GM12878 (cell line): ENCODE measurements at regions not wholly inside any gene's neighbourhood (a gene's known extent, or its start where the extent isn't known, plus 50 kb on each side); places are given as distances from the start of the nearest gene placed in this dataset.

Experiments used
- ATAC-seq: fragments of 200-7000 bp; cut with Tn5 transposase; 3 replicates; pipeline ENCODE4 v1.9.1; 2020; ENCODE audit warnings: mild to moderate bottlenecking, moderate library complexity
- BruUV-seq: library from RNA; stranded (reverse); fragments of 400-500 nt; replicated peaks from 2 replicates; lab custom pipeline; 2021; lab: Mats Ljungman, UMichigan
- CTCF ChIA-PET: fragments of 300-600 bp; sonication (Branson Sonifier 250); formaldehyde crosslinking; extraction: SDS; loops from one replicate; lab custom pipeline; 2021; ENCODE audit warnings: inconsistent platforms; lab: Yijun Ruan, JAX
- POLR2A ChIA-PET: fragments of 350-600 bp; formaldehyde crosslinking; extraction: SDS; loops from one replicate; lab custom pipeline; 2021; ENCODE audit warnings: inconsistent platforms; lab: Charles Lee
- RAD21 ChIA-PET: fragments of 300-600 bp; sonication (Branson Sonifier 250); formaldehyde crosslinking; loops from one replicate; lab custom pipeline; 2023; ENCODE audit warnings: antibody characterized with exemption; ENCODE audit not compliant: unreplicated experiment; lab: Charles Lee
- SMC1A ChIA-PET: fragments of 300-600 bp; sonication (Branson Sonifier 250); formaldehyde crosslinking; loops from one replicate; lab custom pipeline; 2023; ENCODE audit not compliant: unreplicated experiment, uncharacterized antibody; lab: Charles Lee
- DNase-seq: peaks from one replicate; pipeline ENCODE4 v3.0.0-alpha.2; 2011; ENCODE audit warnings: low read depth, low spot score
- FAIRE-seq: peaks from 3 replicates; lab custom pipeline; 2011; peaks lifted over from hg19 to GRCh38; lab: Jason Lieb, UNC
- H2AFZ ChIP-seq: 2 replicates; pipeline ENCODE4 v1.6.0; 2011; ENCODE audit warnings: low read depth, low read length, control low read depth; ENCODE audit not compliant: control insufficient read depth
- H3K27ac ChIP-seq: 2 replicates; pipeline ENCODE4 v1.5.1; 2011; ENCODE audit warnings: control low read depth; ENCODE audit not compliant: control insufficient read depth, insufficient read depth
- H3K27me3 ChIP-seq, 2 experiments: replicated peaks in 1 of 2; 2 replicates each; pipeline versions ENCODE4 v1.6.0 to v1.6.1; 2011; ENCODE audit warnings: low read length in 1 of 2; ENCODE audit not compliant: control insufficient read depth in 2 of 2, insufficient read depth in 2 of 2
- H3K36me3 ChIP-seq, 2 experiments: 2 replicates each; pipeline ENCODE4 v1.5.1; 2011; ENCODE audit warnings: low read length in 1 of 2; ENCODE audit not compliant: control insufficient read depth in 2 of 2, insufficient read depth in 2 of 2
- H3K4me1 ChIP-seq: 2 replicates; pipeline ENCODE4 v1.6.1; 2011; ENCODE audit warnings: mild to moderate bottlenecking, low read length, moderate library complexity, mixed read lengths; ENCODE audit not compliant: control insufficient read depth, insufficient read depth
- H3K4me2 ChIP-seq: 2 replicates; pipeline ENCODE4 v1.6.0; 2011; ENCODE audit warnings: control low read depth; ENCODE audit not compliant: control insufficient read depth, insufficient read depth
- H3K4me3 ChIP-seq: fragments of 200-600 bp; sonication (generic); 2 replicates; pipeline ENCODE4 v1.5.1; 2016
- H3K79me2 ChIP-seq: 2 replicates; pipeline ENCODE4 v1.6.0; 2011; ENCODE audit warnings: low read length; ENCODE audit not compliant: control insufficient read depth, insufficient read depth
- H3K9ac ChIP-seq: 2 replicates; pipeline ENCODE4 v1.8.0; 2011; ENCODE audit warnings: low read length, control low read depth, mixed read lengths; ENCODE audit not compliant: control insufficient read depth, insufficient read depth
- H3K9me3 ChIP-seq: replicated peaks from 3 replicates; pipeline ENCODE4 v1.5.1; 2011; ENCODE audit warnings: mild to moderate bottlenecking, low read length; ENCODE audit not compliant: control insufficient read depth, insufficient read depth
- H4K20me1 ChIP-seq: 2 replicates; pipeline ENCODE4 v1.6.0; 2011; ENCODE audit not compliant: control insufficient read depth, insufficient read depth
- ATF2 ChIP-seq: IDR thresholded peaks from 2 replicates; pipeline ENCODE4 v1.6.1; 2012; ENCODE audit warnings: low read length, inconsistent platforms
- BCL11A ChIP-seq: IDR thresholded peaks from 2 replicates; pipeline ENCODE4 v1.6.1; 2011; ENCODE audit warnings: low read depth, low read length
- CREB1 ChIP-seq: IDR thresholded peaks from 2 replicates; pipeline ENCODE4 v1.6.1; 2012; ENCODE audit warnings: low read depth, mild to moderate bottlenecking, inconsistent platforms
- DPF2 ChIP-seq: fragments of 450-650 bp; IDR thresholded peaks from 2 replicates; pipeline ENCODE4 v1.6.1; 2017; ENCODE audit warnings: mild to moderate bottlenecking
- E2F8 ChIP-seq: fragments of 450-650 bp; IDR thresholded peaks from 2 replicates; pipeline ENCODE4 v1.6.1; 2018; ENCODE audit warnings: mild to moderate bottlenecking, low read depth, moderate library complexity; ENCODE audit not compliant: partially characterized antibody
- GABPA ChIP-seq: IDR thresholded peaks from 2 replicates; pipeline ENCODE4 v1.6.1; 2014; ENCODE audit warnings: antibody characterized with exemption, low read depth, mild to moderate bottlenecking, inconsistent platforms
- MEF2B ChIP-seq: fragments of 450-650 bp; IDR thresholded peaks from 2 replicates; pipeline ENCODE4 v1.6.1; 2018; ENCODE audit warnings: mild to moderate bottlenecking, moderate library complexity; ENCODE audit not compliant: partially characterized antibody, poor library complexity, severe bottlenecking
- NFYB ChIP-seq: IDR thresholded peaks from 2 replicates; pipeline ENCODE4 v1.6.1; 2011; ENCODE audit warnings: low read depth, mild to moderate bottlenecking, low read length, improper control_type of control experiment, moderate library complexity; ENCODE audit not compliant: insufficient read depth
- PML ChIP-seq: IDR thresholded peaks from 2 replicates; pipeline ENCODE4 v1.6.1; 2012; ENCODE audit warnings: low read length, inconsistent platforms
- RELB ChIP-seq: fragments of 450-650 bp; IDR thresholded peaks from 2 replicates; pipeline ENCODE4 v1.6.1; 2017; ENCODE audit warnings: low read depth, mild to moderate bottlenecking, moderate library complexity
- SIN3A ChIP-seq: IDR thresholded peaks from 2 replicates; pipeline ENCODE4 v1.6.1; 2012; ENCODE audit warnings: low read depth, low read length, improper control_type of control experiment
- SRF ChIP-seq, 2 experiments: IDR thresholded peaks; 2 replicates each; pipeline ENCODE4 v1.6.1; 2011; ENCODE audit warnings: low read depth in 2 of 2, low read length in 2 of 2, mild to moderate bottlenecking in 1 of 2, moderate library complexity in 1 of 2
- ZBED1 ChIP-seq: IDR thresholded peaks from 2 replicates; pipeline ENCODE4 v1.6.1; 2016; ENCODE audit warnings: borderline replicate concordance
- ZNF24 ChIP-seq: fragments of 450-650 bp; IDR thresholded peaks from 2 replicates; pipeline ENCODE4 v1.6.1; 2017; ENCODE audit warnings: antibody characterized with exemption, mild to moderate bottlenecking
- ZNF384 ChIP-seq: IDR thresholded peaks from 2 replicates; pipeline ENCODE4 v1.6.1; 2012; ENCODE audit warnings: low read depth, mild to moderate bottlenecking, low read length, improper control_type of control experiment, borderline replicate concordance
- WGBS: methylation state at CpG from one replicate; pipeline ENCODE4 v1.1.6; 2016; ENCODE audit warnings: low lambda C conversion rate; ENCODE audit not compliant: insufficient replicate concordance, insufficient coverage; ENCODE audit errors: missing lambda C conversion rate; 5-methylcytosine and 5-hydroxymethylcytosine counted together
- in situ Hi-C: fragments of 300-500 bp; cut with MboI; formaldehyde crosslinking; loops from 9 replicates; pipeline ENCODE4 v1.14.3; 2018; ENCODE audit warnings: mixed read lengths
- intact Hi-C: fragments of 100-400 bp; cut with micrococcal nuclease; formaldehyde crosslinking; loops from one replicate; pipeline ENCODE4 v1.14.2; 2022; ENCODE audit not compliant: unreplicated experiment
- TF ChIP-seq, protein P1 (sequence below): IDR thresholded peaks from 2 replicates; pipeline ENCODE4 v1.6.1; 2012; ENCODE audit warnings: mild to moderate bottlenecking, low read depth, low read length
- TF ChIP-seq, protein P2 (sequence below): IDR thresholded peaks from 2 replicates; pipeline ENCODE4 v1.6.1; 2012; ENCODE audit warnings: low read depth, low read length, improper control_type of control experiment

- ATAC-seq = no peak
- TF ChIP-seq NFYB (no peak), CREB1 (no peak), ZNF24 (no peak), ZBED1 (no peak), E2F8 (no peak), GABPA (no peak), PML (no peak), DPF2 (no peak), MEF2B (no peak), SIN3A (no peak), ATF2 (no peak), ZNF384 (no peak), BCL11A (no peak), SRF (IDR thresholded peaks at IDR 0.05; ENCODE audit: low read depth in 2 of 2, low read length in 2 of 2) (no peak), RELB (no peak)
- TF ChIP-seq, protein P1, sequence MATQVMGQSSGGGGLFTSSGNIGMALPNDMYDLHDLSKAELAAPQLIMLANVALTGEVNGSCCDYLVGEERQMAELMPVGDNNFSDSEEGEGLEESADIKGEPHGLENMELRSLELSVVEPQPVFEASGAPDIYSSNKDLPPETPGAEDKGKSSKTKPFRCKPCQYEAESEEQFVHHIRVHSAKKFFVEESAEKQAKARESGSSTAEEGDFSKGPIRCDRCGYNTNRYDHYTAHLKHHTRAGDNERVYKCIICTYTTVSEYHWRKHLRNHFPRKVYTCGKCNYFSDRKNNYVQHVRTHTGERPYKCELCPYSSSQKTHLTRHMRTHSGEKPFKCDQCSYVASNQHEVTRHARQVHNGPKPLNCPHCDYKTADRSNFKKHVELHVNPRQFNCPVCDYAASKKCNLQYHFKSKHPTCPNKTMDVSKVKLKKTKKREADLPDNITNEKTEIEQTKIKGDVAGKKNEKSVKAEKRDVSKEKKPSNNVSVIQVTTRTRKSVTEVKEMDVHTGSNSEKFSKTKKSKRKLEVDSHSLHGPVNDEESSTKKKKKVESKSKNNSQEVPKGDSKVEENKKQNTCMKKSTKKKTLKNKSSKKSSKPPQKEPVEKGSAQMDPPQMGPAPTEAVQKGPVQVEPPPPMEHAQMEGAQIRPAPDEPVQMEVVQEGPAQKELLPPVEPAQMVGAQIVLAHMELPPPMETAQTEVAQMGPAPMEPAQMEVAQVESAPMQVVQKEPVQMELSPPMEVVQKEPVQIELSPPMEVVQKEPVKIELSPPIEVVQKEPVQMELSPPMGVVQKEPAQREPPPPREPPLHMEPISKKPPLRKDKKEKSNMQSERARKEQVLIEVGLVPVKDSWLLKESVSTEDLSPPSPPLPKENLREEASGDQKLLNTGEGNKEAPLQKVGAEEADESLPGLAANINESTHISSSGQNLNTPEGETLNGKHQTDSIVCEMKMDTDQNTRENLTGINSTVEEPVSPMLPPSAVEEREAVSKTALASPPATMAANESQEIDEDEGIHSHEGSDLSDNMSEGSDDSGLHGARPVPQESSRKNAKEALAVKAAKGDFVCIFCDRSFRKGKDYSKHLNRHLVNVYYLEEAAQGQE = no peak
- TF ChIP-seq, protein P2, sequence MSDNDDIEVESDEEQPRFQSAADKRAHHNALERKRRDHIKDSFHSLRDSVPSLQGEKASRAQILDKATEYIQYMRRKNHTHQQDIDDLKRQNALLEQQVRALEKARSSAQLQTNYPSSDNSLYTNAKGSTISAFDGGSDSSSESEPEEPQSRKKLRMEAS = no peak
These were observed 471.9 kb upstream of the DAB2 start for GRCh38 chr5:39896706-39897105.

More at GRCh38 chr5:39896706-39897105, 471.9 kb upstream of the DAB2 start:
- H3K36me3 ChIP-seq = no peaks in the 10 kb centered on the region
- H3K9ac ChIP-seq = no peak overlapping the region
- H3K27me3 ChIP-seq = peaks cover 0 to 2% of the 10 kb centered on the region in 2 experiments; a peak in 1 of 4 replicates
- in situ Hi-C loops = no loop called here
- H3K9me3 ChIP-seq = no peaks in the 10 kb centered on the region
- RAD21 ChIA-PET = no interaction called here
- FAIRE-seq (no peak), DNase-seq (no peak)
- no peaks in the 10 kb centered on the region for H3K4me1 ChIP-seq
- no peaks in the 10 kb centered on the region for H4K20me1 ChIP-seq
- CTCF ChIA-PET = no interaction called here
- H3K4me2 ChIP-seq = no peak overlapping the region
- no peak overlapping the region for H3K4me3 ChIP-seq
- SMC1A ChIA-PET = no interaction called here
- H3K79me2 ChIP-seq = no peaks in the 10 kb centered on the region
- 32% methylated on average over 5 of the region's 5 CpGs for WGBS
- H2AFZ ChIP-seq = no peak overlapping the region
- no peak overlapping the region for H3K27ac ChIP-seq
- intact Hi-C loops = no loop called here
- POLR2A ChIA-PET = no interaction called here
- no TSS peak for BruUV-seq
